GM13976 (cell line): ENCODE measurements at regions not wholly inside any gene's neighbourhood (a gene's known extent, or its start where the extent isn't known, plus 50 kb on each side); places are given as distances from the start of the nearest gene placed in this dataset.
"Not testable (repeated sequence)": the region's sequence is repeated elsewhere in the genome, so short reads cannot be mapped to it uniquely, and the experiment has no call there.

ENCODE experiments used
- DNase-seq: peaks from one replicate; pipeline ENCODE4 v3.0.0; 2012; ENCODE audit warnings: low spot score
- CTCF ChIP-seq: IDR thresholded peaks from 2 replicates; pipeline ENCODE4 v1.5.1; 2012; ENCODE audit warnings: borderline replicate concordance, mild to moderate bottlenecking; ENCODE audit not compliant: insufficient read depth; ENCODE audit errors: extremely low read depth, missing control alignments, control extremely low read depth
- in situ Hi-C: fragments of 300-500 bp; cut with MboI; formaldehyde crosslinking; loops from one replicate; pipeline ENCODE4 v1.12.0; 2022; ENCODE audit warnings: low sequenced_read_pairs, mixed read lengths, inconsistent platforms; ENCODE audit not compliant: unreplicated experiment

DNA sequence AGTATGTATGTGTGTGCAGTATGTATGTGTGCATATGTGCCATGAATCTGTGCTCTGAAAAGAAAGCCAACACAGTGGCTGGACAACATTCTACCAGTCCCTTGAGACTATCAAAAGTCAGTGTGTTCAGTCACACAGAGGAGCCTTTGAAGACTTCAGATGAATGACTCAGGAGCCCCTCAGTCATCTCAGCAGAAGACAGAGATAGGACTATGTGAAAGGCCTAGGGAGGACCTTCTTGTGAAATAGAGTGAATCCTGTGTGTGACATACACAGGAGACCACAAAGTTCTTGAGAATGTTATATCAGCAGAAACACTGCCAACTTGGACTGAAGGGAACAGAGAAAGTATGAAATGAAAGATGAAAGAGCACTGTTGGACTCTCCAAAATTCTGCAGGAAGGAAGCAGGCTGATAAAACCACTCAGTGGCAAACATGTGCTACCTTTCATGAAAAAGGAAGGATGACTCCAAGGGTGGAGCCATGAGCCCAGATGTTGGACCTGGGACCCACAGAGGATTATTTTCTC lies 108.4 kb downstream of the METRNL start:
- in situ Hi-C loops, result no loop called here
- DNase-seq, result no peak
- no peak for TF ChIP-seq CTCF

DNA sequence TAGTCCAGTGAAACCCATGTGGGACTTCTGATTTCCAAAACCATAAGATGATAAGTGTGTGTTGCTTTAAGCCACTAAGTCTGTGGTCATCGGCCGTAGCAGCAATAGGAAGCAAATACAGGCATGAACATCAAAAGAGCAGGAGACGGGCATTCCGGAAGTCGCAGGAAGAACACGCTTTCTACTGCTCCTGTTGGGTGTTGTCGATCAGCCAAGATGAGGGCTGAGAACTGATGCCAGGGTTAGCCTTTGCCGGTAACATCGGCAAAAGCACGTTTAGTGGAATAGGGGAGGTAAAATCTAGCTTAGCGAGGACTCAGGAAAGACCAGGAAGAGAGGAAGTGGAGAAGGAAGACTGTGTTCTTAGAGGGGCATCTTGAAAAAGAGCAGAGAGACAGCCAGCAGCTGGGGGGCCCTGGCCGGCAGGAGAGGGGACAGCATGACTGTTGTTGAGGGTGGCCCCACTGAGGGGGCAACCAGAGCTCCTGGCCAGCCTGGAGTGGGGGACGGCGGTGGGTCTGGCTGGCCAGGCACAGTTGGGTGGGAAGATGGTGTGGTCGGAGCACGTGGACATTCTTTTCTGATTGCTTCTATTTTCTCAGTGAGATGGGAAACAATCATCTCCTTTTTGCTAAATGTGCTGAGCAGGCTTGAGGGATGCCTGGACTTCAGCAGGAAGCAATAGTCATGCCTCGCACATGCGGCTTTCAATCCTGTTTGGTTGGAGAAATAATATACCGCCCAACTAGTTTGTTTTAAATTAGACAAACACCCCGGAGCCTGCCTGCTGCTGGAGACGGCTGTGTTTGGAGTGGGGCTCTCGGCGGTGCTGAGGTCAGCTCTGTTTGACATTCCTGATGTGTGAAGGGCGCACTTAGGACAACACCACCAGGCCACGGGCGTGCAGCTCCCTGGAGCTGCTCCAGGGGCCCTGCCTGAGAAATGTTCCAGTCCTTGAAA lies 109.9 kb downstream of the METRNL start:
- no peak for TF ChIP-seq CTCF

GRCh38 chr17:83190004-83190385 lies 110.6 kb downstream of the METRNL start:
- no peak for TF ChIP-seq CTCF
- no peak for DNase-seq
- in situ Hi-C loops, result no loop called here

More for the DNA sequence above, 109.9 kb downstream of the METRNL start:
- in situ Hi-C loops, result no loop called here
- no peak for DNase-seq

- no peak for DNase-seq
- in situ Hi-C loops, result no loop called here
- TF ChIP-seq CTCF, result no peak
Observed at GRCh38 chr17:83190601-83191387, 111.4 kb downstream of the METRNL start.

DNA sequence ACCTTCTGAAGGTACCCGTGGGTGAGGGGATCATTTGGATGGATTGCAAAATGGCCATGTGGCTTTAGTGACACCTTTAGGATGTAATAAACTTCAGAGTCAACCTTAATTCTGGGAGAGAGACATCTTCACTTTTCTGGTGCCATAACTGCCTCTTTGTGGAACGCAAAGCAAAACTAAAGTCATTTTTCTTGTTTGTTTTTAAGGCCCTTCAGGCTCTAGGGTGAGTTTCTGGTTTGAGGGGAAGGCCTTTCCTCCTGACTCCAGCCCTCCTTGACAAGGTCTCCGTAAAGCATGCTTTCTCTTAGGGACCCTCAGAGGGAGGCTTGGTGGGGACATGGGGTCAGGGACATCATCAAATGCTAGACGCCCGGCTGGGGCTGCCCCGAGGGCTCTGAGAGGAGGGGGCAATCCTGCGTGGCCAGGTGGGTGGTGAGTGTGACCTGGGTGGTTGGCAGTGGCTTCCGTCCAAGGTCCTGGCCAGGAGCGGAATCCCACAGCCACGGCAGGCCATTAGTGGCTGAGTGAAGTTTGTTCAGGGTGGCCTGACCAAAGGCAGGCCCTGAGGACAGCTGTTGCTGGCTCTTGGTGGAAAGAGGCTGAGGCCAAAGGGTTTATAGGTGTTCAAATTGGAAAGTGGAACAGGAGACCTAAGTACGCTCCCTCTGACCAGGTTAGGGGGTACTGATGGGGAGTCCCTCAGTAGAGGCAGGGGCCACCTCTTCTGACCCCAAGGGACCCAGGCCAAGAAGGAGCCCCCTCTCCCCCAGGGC lies 112.2 kb downstream of the METRNL start:
- in situ Hi-C loops, result no loop called here
- no peak for TF ChIP-seq CTCF
- DNase-seq, result no peak

DNA sequence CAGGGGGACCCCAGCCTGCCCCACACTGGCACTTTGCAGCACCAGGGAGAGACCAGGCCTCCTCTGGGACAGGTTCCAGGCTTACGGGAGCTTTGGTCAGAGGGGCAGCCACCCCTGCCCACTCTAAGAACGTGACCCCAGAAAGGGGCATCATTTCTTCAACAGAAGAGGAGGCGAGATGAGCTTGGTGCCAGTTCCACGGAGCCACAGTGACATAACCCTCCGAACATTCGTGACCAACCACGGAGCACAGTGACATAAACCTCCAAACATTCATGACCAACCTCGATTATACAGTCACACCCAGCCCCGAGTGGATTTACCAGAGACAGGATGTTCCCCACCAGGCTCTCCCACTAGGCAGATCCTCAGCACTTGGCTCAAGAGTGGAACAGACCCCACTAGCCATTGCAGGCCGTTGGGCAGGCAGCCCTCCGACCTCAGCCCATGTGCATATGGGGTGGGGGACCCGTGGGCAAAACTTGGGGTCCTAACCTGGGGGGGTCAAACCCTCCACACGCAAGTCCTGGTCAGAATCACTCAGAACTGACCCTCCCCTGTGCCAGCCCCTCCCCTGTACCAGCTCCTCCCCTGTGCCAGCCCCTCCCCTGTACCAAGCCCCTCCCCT lies 112.9 kb downstream of the METRNL start:
- in situ Hi-C loops, result no loop called here
- DNase-seq, result no peak
- TF ChIP-seq CTCF, result no peak

GRCh38 chr17:83192789-83193335 lies 113.5 kb downstream of the METRNL start:
- in situ Hi-C loops, DNase-seq: not testable (repeated sequence)
